Nephron progenitor cell (in vitro differentiated cells): ENCODE measurements at regions not wholly inside any gene's neighbourhood (a gene's known extent, or its start where the extent isn't known, plus 50 kb on each side); places are given as distances from the start of the nearest gene placed in this dataset.
A peak's percentile ranks its signal among the peaks of the same experiment; 100 is the strongest.

Experiments used
- DNase-seq: peaks from one replicate; pipeline ENCODE4 v3.0.0; 2021
- H3K27ac Mint-ChIP-seq: 2 replicates; pipeline ENCODE4 v1.8.0; 2021; ENCODE audit warnings: mild to moderate bottlenecking, moderate library complexity, mixed read lengths
- H3K27me3 Mint-ChIP-seq: 2 replicates; pipeline ENCODE4 v1.8.0; 2021; ENCODE audit warnings: mild to moderate bottlenecking, low read depth, mixed read lengths; ENCODE audit not compliant: poor library complexity
- H3K36me3 Mint-ChIP-seq: 2 replicates; pipeline ENCODE4 v1.8.0; 2021; ENCODE audit warnings: low read depth, mixed read lengths
- H3K4me1 Mint-ChIP-seq: 2 replicates; pipeline ENCODE4 v1.8.0; 2021; ENCODE audit warnings: mixed read lengths
- H3K4me3 Mint-ChIP-seq: 2 replicates; pipeline ENCODE4 v1.8.0; 2021; ENCODE audit warnings: mild to moderate bottlenecking, moderate library complexity, mixed read lengths
- H3K9me3 Mint-ChIP-seq: 2 replicates; pipeline ENCODE4 v1.8.0; 2021; ENCODE audit warnings: mild to moderate bottlenecking, moderate library complexity, mixed read lengths
- TF ChIP-seq, protein P1 (sequence below): fragments of 200-600 bp; sonication (generic); IDR thresholded peaks from 2 replicates; pipeline ENCODE4 v1.5.0; 2021; ENCODE audit warnings: antibody characterized with exemption

DNA sequence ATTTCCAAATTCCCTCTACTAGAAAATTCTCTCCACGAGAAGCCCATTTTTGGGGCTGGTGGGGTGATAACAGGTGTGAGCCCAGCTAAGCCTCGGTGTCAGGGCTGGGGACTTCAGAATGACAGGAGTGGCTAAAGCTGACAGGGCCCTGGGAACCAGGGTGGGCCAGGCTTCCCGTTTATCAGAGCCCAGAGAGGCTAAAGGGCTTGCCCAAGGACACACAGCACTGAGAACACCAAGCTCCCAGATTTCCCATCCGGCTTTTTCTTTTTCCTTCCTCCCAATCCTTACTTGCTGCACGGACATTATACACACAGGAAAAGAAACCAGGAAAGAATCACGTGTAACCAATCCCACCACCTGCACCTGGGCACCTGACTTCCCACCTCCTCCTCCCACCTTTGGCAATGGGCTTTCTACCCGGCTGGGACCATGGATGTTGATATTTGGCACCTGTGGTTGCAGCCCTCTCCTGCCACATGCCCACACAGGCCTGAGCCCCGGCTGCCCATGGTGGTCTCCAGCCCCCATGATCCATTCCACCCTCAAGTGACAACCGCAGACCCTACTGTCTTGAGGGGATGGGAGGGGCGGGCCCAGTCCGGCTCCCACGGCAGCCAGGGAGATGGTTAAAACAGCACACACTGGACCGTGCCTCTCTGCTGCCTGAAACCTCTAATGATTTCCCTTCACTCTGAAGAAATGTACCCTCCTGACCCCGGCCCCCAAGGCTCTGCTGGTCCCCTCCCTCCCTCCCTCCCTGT lies 78.9 kb downstream of the ENGASE start:
- Mint-ChIP-seq H3K4me1 (peaks cover 41% of the 10 kb centered on the region), H3K4me3 (no peak overlapping the region), H3K36me3 (no peaks in the 10 kb centered on the region), H3K27me3 (peaks cover 8% of the 10 kb centered on the region), H3K27ac (no peak overlapping the region), H3K9me3 (no peaks in the 10 kb centered on the region)
- DNase-seq, result no peak
- TF ChIP-seq, protein P1, sequence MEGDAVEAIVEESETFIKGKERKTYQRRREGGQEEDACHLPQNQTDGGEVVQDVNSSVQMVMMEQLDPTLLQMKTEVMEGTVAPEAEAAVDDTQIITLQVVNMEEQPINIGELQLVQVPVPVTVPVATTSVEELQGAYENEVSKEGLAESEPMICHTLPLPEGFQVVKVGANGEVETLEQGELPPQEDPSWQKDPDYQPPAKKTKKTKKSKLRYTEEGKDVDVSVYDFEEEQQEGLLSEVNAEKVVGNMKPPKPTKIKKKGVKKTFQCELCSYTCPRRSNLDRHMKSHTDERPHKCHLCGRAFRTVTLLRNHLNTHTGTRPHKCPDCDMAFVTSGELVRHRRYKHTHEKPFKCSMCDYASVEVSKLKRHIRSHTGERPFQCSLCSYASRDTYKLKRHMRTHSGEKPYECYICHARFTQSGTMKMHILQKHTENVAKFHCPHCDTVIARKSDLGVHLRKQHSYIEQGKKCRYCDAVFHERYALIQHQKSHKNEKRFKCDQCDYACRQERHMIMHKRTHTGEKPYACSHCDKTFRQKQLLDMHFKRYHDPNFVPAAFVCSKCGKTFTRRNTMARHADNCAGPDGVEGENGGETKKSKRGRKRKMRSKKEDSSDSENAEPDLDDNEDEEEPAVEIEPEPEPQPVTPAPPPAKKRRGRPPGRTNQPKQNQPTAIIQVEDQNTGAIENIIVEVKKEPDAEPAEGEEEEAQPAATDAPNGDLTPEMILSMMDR, result no peak

- peaks cover 8% of the 10 kb centered on the region for H3K27me3 Mint-ChIP-seq
- H3K9me3 Mint-ChIP-seq, result no peaks in the 10 kb centered on the region
- no peak overlapping the region for H3K4me3 Mint-ChIP-seq
- H3K4me1 Mint-ChIP-seq, result peaks cover 35% of the 10 kb centered on the region
- H3K27ac Mint-ChIP-seq, result no peak overlapping the region
- DNase-seq, result no peak
- TF ChIP-seq, protein P1, result no peak
- no peaks in the 10 kb centered on the region for H3K36me3 Mint-ChIP-seq
Observed at GRCh38 chr17:79152636-79153035, 78.0 kb downstream of the ENGASE start.

DNA sequence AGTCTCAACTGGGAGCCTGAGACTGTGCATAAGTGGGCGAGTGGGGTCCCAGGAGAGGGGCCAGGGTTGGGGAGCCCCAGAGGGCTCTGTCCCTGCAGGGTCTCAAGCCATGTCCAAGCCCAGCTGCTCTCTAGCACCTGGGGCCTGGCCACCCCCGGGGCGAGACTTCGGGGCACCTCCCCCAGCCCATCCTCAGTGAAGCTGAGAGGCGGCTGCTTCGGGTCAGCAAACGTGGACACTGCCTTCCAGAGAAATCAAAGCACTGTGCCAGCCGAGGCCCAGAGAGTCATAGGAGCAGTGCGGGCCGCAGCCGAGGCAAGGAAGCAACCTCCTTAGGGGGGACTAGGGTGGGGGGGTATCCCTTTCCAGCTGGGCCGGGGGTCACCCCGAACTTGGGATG lies 77.5 kb downstream of the ENGASE start:
- TF ChIP-seq, protein P1, result no peak
- H3K27me3 Mint-ChIP-seq, result peaks cover 8% of the 10 kb centered on the region
- H3K4me3 Mint-ChIP-seq, result no peak overlapping the region
- DNase-seq, result peak; percentile 37
- no peak overlapping the region for H3K27ac Mint-ChIP-seq
- no peaks in the 10 kb centered on the region for H3K36me3 Mint-ChIP-seq
- no peaks in the 10 kb centered on the region for H3K9me3 Mint-ChIP-seq
- peaks cover 34% of the 10 kb centered on the region for H3K4me1 Mint-ChIP-seq

DNA sequence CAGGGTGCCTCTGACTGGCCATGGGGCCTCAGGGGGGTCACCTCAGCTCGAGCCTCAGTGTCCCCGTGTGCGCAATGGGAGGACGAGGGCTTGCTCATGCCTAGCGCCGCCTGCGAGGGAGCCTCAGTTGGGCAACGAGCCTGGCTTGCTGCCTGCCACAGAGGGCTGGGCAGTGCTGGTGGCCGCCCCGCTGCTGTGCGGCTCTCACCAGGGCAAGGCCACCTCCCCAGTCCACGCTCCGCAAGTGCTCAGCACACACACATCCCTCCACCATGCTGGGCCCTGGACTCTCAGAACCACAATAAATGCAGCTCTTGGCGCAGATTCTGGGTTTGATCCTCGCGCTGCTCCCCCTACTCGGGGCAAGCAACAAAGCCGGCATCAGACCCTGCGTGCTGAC lies 76.2 kb downstream of the ENGASE start:
- no peak overlapping the region for H3K4me3 Mint-ChIP-seq
- H3K27ac Mint-ChIP-seq, result no peak overlapping the region
- H3K36me3 Mint-ChIP-seq, result no peaks in the 10 kb centered on the region
- H3K9me3 Mint-ChIP-seq, result no peaks in the 10 kb centered on the region
- TF ChIP-seq, protein P1, result no peak
- peaks cover 32% of the 10 kb centered on the region for H3K4me1 Mint-ChIP-seq
- no peak for DNase-seq
- peaks cover 8% of the 10 kb centered on the region for H3K27me3 Mint-ChIP-seq

GRCh38 chr17:79150035-79150733 lies 75.6 kb downstream of the ENGASE start:
- no peaks in the 10 kb centered on the region for H3K9me3 Mint-ChIP-seq
- no peak overlapping the region for H3K27ac Mint-ChIP-seq
- H3K4me1 Mint-ChIP-seq, result peaks cover 32% of the 10 kb centered on the region
- TF ChIP-seq, protein P1, result no peak
- no peak overlapping the region for H3K4me3 Mint-ChIP-seq
- peaks cover 8% of the 10 kb centered on the region for H3K27me3 Mint-ChIP-seq
- no peaks in the 10 kb centered on the region for H3K36me3 Mint-ChIP-seq
- no peak for DNase-seq

DNA sequence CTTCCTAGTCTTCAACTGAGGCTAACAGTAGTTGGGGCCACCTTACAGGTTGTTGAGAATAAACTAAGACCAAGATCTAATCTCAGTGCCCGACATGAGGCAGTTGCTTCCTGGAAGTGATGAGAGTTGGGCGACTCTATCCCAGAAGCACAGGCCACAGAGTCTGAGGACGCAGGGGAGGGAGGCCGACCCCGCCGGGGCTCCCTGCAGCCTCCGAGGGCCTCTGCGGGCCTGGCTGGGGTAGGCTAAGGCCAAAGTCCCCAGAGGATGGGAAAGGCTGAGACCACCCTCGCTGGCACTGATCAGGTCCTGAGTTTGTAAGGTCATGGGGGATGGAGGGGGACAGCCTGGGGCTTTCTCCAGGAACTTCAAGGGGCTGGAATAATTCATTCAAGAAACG lies 74.0 kb downstream of the ENGASE start:
- DNase-seq, result no peak
- Mint-ChIP-seq H3K4me3 (no peak overlapping the region), H3K9me3 (no peaks in the 10 kb centered on the region), H3K36me3 (no peaks in the 10 kb centered on the region), H3K27ac (no peak overlapping the region), H3K4me1 (peaks cover 32% of the 10 kb centered on the region), H3K27me3 (peaks cover 3% of the 10 kb centered on the region)
- TF ChIP-seq, protein P1, result no peak
